ENCODE measurements at regions not wholly inside any gene's neighbourhood (a gene's known extent, or its start where the extent isn't known, plus 50 kb on each side); places are given as distances from the start of the nearest gene placed in this dataset.

GRCh38 chr5:35373249-35373648, 143.0 kb upstream of the PRLR start:
- BruUV-seq (replicated peaks), result no TSS peak
- Mint-ChIP-seq H3K27me3 (ENCODE audit: unreplicated experiment) (no peaks in the 10 kb centered on the region), H3K9me3 (ENCODE audit: low read depth, unreplicated experiment) (peaks cover 2% of the 10 kb centered on the region), H3K27ac (ENCODE audit: unreplicated experiment) (no peak overlapping the region), H3K4me3 (ENCODE audit: low read depth, unreplicated experiment) (no peak overlapping the region), H3K4me1 (ENCODE audit: low read depth, unreplicated experiment) (no peaks in the 10 kb centered on the region), H3K36me3 (ENCODE audit: insufficient read depth, unreplicated experiment) (no peaks in the 10 kb centered on the region)
- CTCF ChIA-PET, result no interaction called here
- TF ChIP-seq CTCF (IDR thresholded peaks at IDR 0.05; ENCODE audit: unreplicated experiment), result no peak
- no peak for DNase-seq
- intact Hi-C loops (cut with micrococcal nuclease; ENCODE audit: unreplicated experiment), result no loop called here

- DNase-seq, result no peak
- BruUV-seq (replicated peaks), result no TSS peak
- Mint-ChIP-seq H3K4me1 (ENCODE audit: low read depth, unreplicated experiment) (no peaks in the 10 kb centered on the region), H3K4me3 (ENCODE audit: low read depth, unreplicated experiment) (no peak overlapping the region), H3K9me3 (ENCODE audit: low read depth, unreplicated experiment) (no peaks in the 10 kb centered on the region), H3K27ac (ENCODE audit: unreplicated experiment) (no peak overlapping the region), H3K27me3 (ENCODE audit: unreplicated experiment) (no peaks in the 10 kb centered on the region), H3K36me3 (ENCODE audit: insufficient read depth, unreplicated experiment) (no peaks in the 10 kb centered on the region)
- intact Hi-C loops (cut with micrococcal nuclease; ENCODE audit: unreplicated experiment), result no loop called here
- CTCF ChIA-PET, result interaction anchor here (0.9 kb wide), 1 partner anchor 241 kb away, joined by 3 read pairs; no protein-coding TSS in a partner anchor
- TF ChIP-seq CTCF (IDR thresholded peaks at IDR 0.05; ENCODE audit: unreplicated experiment), result no peak
Observed at GRCh38 chr5:35372482-35372881, 142.2 kb upstream of the PRLR start.

- DNase-seq, result no peak
- intact Hi-C loops (cut with micrococcal nuclease; ENCODE audit: unreplicated experiment), result no loop called here
Observed at GRCh38 chr5:35371951-35372426, 141.7 kb upstream of the PRLR start.

GRCh38 chr5:35370871-35371270, 140.6 kb upstream of the PRLR start:
- H3K9me3 Mint-ChIP-seq (ENCODE audit: low read depth, unreplicated experiment), result peaks cover 5% of the 10 kb centered on the region
- no peaks in the 10 kb centered on the region for H3K4me1 Mint-ChIP-seq (ENCODE audit: low read depth, unreplicated experiment)
- no peak for TF ChIP-seq CTCF (IDR thresholded peaks at IDR 0.05; ENCODE audit: unreplicated experiment)
- H3K27ac Mint-ChIP-seq (ENCODE audit: unreplicated experiment), result no peak overlapping the region
- no peaks in the 10 kb centered on the region for H3K27me3 Mint-ChIP-seq (ENCODE audit: unreplicated experiment)
- CTCF ChIA-PET, result interaction anchor here (0.6 kb wide), 1 partner anchor 12 kb away, joined by 4 read pairs; no protein-coding TSS in a partner anchor
- H3K4me3 Mint-ChIP-seq (ENCODE audit: low read depth, unreplicated experiment), result no peak overlapping the region
- no TSS peak for BruUV-seq (replicated peaks)
- intact Hi-C loops (cut with micrococcal nuclease; ENCODE audit: unreplicated experiment), result no loop called here
- no peaks in the 10 kb centered on the region for H3K36me3 Mint-ChIP-seq (ENCODE audit: insufficient read depth, unreplicated experiment)
- no peak for DNase-seq

More at GRCh38 chr5:35371951-35372426, 141.7 kb upstream of the PRLR start:
- H3K4me3 Mint-ChIP-seq (ENCODE audit: low read depth, unreplicated experiment), result no peak overlapping the region
- no TSS peak for BruUV-seq (replicated peaks)
- H3K9me3 Mint-ChIP-seq (ENCODE audit: low read depth, unreplicated experiment), result peaks cover 2% of the 10 kb centered on the region
- no peaks in the 10 kb centered on the region for H3K27me3 Mint-ChIP-seq (ENCODE audit: unreplicated experiment)
- CTCF ChIA-PET, result interaction anchor here (0.9 kb wide), 1 partner anchor 242 kb away, joined by 3 read pairs; no protein-coding TSS in a partner anchor
- H3K4me1 Mint-ChIP-seq (ENCODE audit: low read depth, unreplicated experiment), result no peaks in the 10 kb centered on the region
- no peak overlapping the region for H3K27ac Mint-ChIP-seq (ENCODE audit: unreplicated experiment)
- TF ChIP-seq CTCF (IDR thresholded peaks at IDR 0.05; ENCODE audit: unreplicated experiment), result no peak
- no peaks in the 10 kb centered on the region for H3K36me3 Mint-ChIP-seq (ENCODE audit: insufficient read depth, unreplicated experiment)
